Gastroesophageal sphincter (tissue), 3 donors: ENCODE measurements at regions not wholly inside any gene's neighbourhood (a gene's known extent, or its start where the extent isn't known, plus 50 kb on each side); places are given as distances from the start of the nearest gene placed in this dataset.

Experiments used
- CTCF ChIP-seq, 4 experiments: fragments of 200-600 bp in 2 of 4; fragments of 450-650 bp in 2 of 4; sonication (generic) in 1 of 4; IDR thresholded peaks; one replicate each; pipeline ENCODE4 v1.5.1; 2017 to 2019; ENCODE audit warnings: antibody characterized with exemption in 4 of 4, mild to moderate bottlenecking in 2 of 4, moderate library complexity in 2 of 4
- EP300 ChIP-seq: sonication (generic); formaldehyde crosslinking; IDR thresholded peaks from one replicate; pipeline ENCODE4 v1.6.1; 2017; ENCODE audit warnings: antibody characterized with exemption, mild to moderate bottlenecking
- POLR2A ChIP-seq, 2 donors: fragments of 450-650 bp; IDR thresholded peaks; one replicate each; pipeline ENCODE4 v1.6.1; 2017; ENCODE audit warnings: antibody characterized with exemption in 2 of 2, mild to moderate bottlenecking in 2 of 2, moderate library complexity in 1 of 2
- POLR2AphosphoS5 ChIP-seq: sonication (generic); formaldehyde crosslinking; IDR thresholded peaks from one replicate; pipeline ENCODE4 v1.6.1; 2017; ENCODE audit warnings: antibody characterized with exemption

GRCh38 chr4:145234091-145234706 lies 53.8 kb upstream of the OTUD4 start:
- TF ChIP-seq CTCF (IDR thresholded peaks at IDR 0.05) (peak; percentile 37 to 74 (median 54)), POLR2A (IDR thresholded peaks at IDR 0.05) (no peak), POLR2AphosphoS5 (no peak), EP300 (no peak)
